ENCODE measurements at regions not wholly inside any gene's neighbourhood (a gene's known extent, or its start where the extent isn't known, plus 50 kb on each side); places are given as distances from the start of the nearest gene placed in this dataset.

DNA sequence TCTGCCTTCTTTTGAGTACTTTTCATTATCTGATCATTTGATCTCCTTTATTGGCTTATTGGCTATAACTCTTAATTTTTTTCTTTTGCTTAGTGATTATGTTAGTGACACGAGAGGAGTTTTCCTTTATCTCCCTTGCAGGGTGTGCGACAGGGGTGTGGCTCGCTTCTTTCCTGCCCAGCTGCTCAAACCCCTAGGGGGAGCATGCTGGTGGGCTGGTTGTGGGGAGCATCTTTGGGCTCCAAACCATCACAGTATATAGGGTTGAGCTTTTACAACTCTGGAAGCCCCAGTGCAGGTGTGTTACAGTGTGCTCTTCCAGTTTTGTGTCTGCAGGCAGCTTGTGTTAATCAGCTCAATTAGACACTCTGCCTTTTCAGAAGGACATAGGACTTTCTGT is 357.0 kb upstream of the TMEFF2 start:
- TF ChIP-seq, protein P1, sequence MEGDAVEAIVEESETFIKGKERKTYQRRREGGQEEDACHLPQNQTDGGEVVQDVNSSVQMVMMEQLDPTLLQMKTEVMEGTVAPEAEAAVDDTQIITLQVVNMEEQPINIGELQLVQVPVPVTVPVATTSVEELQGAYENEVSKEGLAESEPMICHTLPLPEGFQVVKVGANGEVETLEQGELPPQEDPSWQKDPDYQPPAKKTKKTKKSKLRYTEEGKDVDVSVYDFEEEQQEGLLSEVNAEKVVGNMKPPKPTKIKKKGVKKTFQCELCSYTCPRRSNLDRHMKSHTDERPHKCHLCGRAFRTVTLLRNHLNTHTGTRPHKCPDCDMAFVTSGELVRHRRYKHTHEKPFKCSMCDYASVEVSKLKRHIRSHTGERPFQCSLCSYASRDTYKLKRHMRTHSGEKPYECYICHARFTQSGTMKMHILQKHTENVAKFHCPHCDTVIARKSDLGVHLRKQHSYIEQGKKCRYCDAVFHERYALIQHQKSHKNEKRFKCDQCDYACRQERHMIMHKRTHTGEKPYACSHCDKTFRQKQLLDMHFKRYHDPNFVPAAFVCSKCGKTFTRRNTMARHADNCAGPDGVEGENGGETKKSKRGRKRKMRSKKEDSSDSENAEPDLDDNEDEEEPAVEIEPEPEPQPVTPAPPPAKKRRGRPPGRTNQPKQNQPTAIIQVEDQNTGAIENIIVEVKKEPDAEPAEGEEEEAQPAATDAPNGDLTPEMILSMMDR (IDR thresholded peaks at IDR 0.05; ENCODE audit: low read length) = no peak
- no peak for TF ChIP-seq EZH2phosphoT487 (IDR thresholded peaks at IDR 0.05; ENCODE audit: low read length)
